Astrocyte (in vitro differentiated cells and primary cell): ENCODE measurements at regions not wholly inside any gene's neighbourhood (a gene's known extent, or its start where the extent isn't known, plus 50 kb on each side); places are given as distances from the start of the nearest gene placed in this dataset.
A peak's percentile ranks its signal among the peaks of the same experiment; 100 is the strongest.

Experiments
- DNase-seq: peaks from one replicate; pipeline ENCODE4 v3.0.0-alpha.2; 2010; ENCODE audit warnings: low read depth
- FAIRE-seq: peaks from 2 replicates; lab custom pipeline; 2011; peaks lifted over from hg19 to GRCh38; lab: Jason Lieb, UNC
- H2AFZ ChIP-seq: 2 replicates; pipeline ENCODE4 v1.6.0; 2012; ENCODE audit warnings: low read depth, low read length, inconsistent platforms
- H3K27ac ChIP-seq: 2 replicates; pipeline ENCODE4 v1.5.1; 2011; ENCODE audit warnings: low read depth, low read length, inconsistent platforms
- H3K27me3 ChIP-seq: 2 replicates; pipeline ENCODE4 v1.6.0; 2011; ENCODE audit warnings: low read length, inconsistent platforms; ENCODE audit not compliant: insufficient read depth
- H3K36me3 ChIP-seq: 2 replicates; pipeline ENCODE4 v1.5.1; 2011; ENCODE audit warnings: low read length, inconsistent platforms; ENCODE audit not compliant: insufficient read depth
- H3K4me1 ChIP-seq: 2 replicates; pipeline ENCODE4 v1.5.1; 2011; ENCODE audit warnings: low read length, inconsistent platforms; ENCODE audit not compliant: insufficient read depth
- H3K4me2 ChIP-seq: 2 replicates; pipeline ENCODE4 v1.6.0; 2012; ENCODE audit warnings: low read length, inconsistent platforms
- H3K4me3 ChIP-seq: 2 replicates; pipeline ENCODE4 v1.5.1; 2011; ENCODE audit warnings: low read depth, mild to moderate bottlenecking, low read length, inconsistent platforms; ENCODE audit not compliant: insufficient read depth
- H3K79me2 ChIP-seq: 2 replicates; pipeline ENCODE4 v1.6.0; 2012; ENCODE audit warnings: mild to moderate bottlenecking, low read length, inconsistent platforms; ENCODE audit not compliant: insufficient read depth
- H3K9ac ChIP-seq: 2 replicates; pipeline ENCODE4 v1.6.0; 2012; ENCODE audit warnings: mild to moderate bottlenecking, low read length, inconsistent platforms
- H3K9me3 ChIP-seq: 2 replicates; pipeline ENCODE4 v1.5.1; 2012; ENCODE audit warnings: low read depth, mild to moderate bottlenecking, low read length, inconsistent platforms; ENCODE audit not compliant: insufficient read depth
- H4K20me1 ChIP-seq: 2 replicates; pipeline ENCODE4 v1.6.0; 2012; ENCODE audit warnings: low read length, inconsistent platforms; ENCODE audit not compliant: insufficient read depth
- H3K27ac Mint-ChIP-seq: one replicate; pipeline ENCODE4 v1.8.0; 2021; ENCODE audit warnings: mild to moderate bottlenecking, mixed read lengths; ENCODE audit not compliant: unreplicated experiment
- H3K27me3 Mint-ChIP-seq: one replicate; pipeline ENCODE4 v1.8.0; 2021; ENCODE audit warnings: low read depth, mixed read lengths; ENCODE audit not compliant: unreplicated experiment
- H3K36me3 Mint-ChIP-seq: one replicate; pipeline ENCODE4 v1.8.0; 2021; ENCODE audit warnings: low read depth, mixed read lengths; ENCODE audit not compliant: unreplicated experiment
- H3K4me1 Mint-ChIP-seq: one replicate; pipeline ENCODE4 v1.8.0; 2021; ENCODE audit warnings: low read depth, mixed read lengths; ENCODE audit not compliant: unreplicated experiment
- H3K4me3 Mint-ChIP-seq: one replicate; pipeline ENCODE4 v1.8.0; 2021; ENCODE audit warnings: mild to moderate bottlenecking, moderate library complexity, mixed read lengths; ENCODE audit not compliant: unreplicated experiment
- H3K9me3 Mint-ChIP-seq: one replicate; pipeline ENCODE4 v1.8.0; 2021; ENCODE audit warnings: mild to moderate bottlenecking, mixed read lengths; ENCODE audit not compliant: unreplicated experiment
- CTCF ChIP-seq: IDR thresholded peaks from 2 replicates; pipeline ENCODE4 v1.5.1; 2011; ENCODE audit warnings: low read depth, mild to moderate bottlenecking, inconsistent platforms, low read length, moderate library complexity; ENCODE audit not compliant: insufficient read depth
- EZH2 ChIP-seq: IDR thresholded peaks from 2 replicates; pipeline ENCODE4 v1.6.1; 2012; ENCODE audit warnings: mild to moderate bottlenecking, low read length, inconsistent platforms; ENCODE audit not compliant: insufficient read depth

DNA sequence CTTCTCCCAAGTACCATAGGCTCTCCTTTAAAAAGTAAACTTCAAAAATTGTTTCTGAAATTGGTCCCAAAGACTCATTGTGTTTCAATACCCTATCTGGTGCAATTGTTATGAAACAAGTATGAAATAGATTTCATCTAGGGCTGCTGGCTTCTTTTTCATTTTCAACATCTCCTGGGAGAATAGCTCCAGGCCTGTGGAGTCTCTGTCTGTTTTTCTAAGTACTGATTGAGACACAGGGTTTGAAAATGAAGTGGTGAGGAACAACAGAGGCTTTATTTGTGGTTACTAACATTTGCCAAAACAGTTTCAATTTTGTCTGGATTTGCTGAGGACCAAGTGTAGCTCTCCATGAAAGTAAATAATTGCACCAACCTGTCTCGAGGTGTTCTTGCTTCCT is 315.9 kb upstream of the LRATD1 start:
- peaks cover 17% of the 10 kb centered on the region for H3K27me3 Mint-ChIP-seq
- no peak overlapping the region for H3K27ac Mint-ChIP-seq
- H3K4me1 Mint-ChIP-seq, result no peaks in the 10 kb centered on the region
- H3K9me3 Mint-ChIP-seq, result no peaks in the 10 kb centered on the region
- no peaks in the 10 kb centered on the region for H3K27me3 ChIP-seq
- no peaks in the 10 kb centered on the region for H4K20me1 ChIP-seq
- DNase-seq (no peak), FAIRE-seq (no peak)
- H3K4me1 ChIP-seq, result no peaks in the 10 kb centered on the region
- no peak overlapping the region for H3K4me3 Mint-ChIP-seq
- H3K9me3 ChIP-seq, result no peaks in the 10 kb centered on the region
- H3K9ac ChIP-seq, result no peak overlapping the region
- no peak for TF ChIP-seq EZH2
- no peak for TF ChIP-seq CTCF
- no peak overlapping the region for H2AFZ ChIP-seq
- H3K4me3 ChIP-seq, result no peak overlapping the region
- H3K36me3 ChIP-seq, result no peaks in the 10 kb centered on the region
- H3K36me3 Mint-ChIP-seq, result no peaks in the 10 kb centered on the region
- H3K79me2 ChIP-seq, result no peaks in the 10 kb centered on the region
- no peak overlapping the region for H3K4me2 ChIP-seq
- H3K27ac ChIP-seq, result no peak overlapping the region

- Mint-ChIP-seq H3K27ac (no peak overlapping the region), H3K36me3 (no peaks in the 10 kb centered on the region), H3K9me3 (no peaks in the 10 kb centered on the region), H3K27me3 (peaks cover 2% of the 10 kb centered on the region), H3K4me3 (no peak overlapping the region), H3K4me1 (no peaks in the 10 kb centered on the region)
- H3K4me3 ChIP-seq, result no peak overlapping the region
- no peaks in the 10 kb centered on the region for H3K9me3 ChIP-seq
- no peak overlapping the region for H3K9ac ChIP-seq
- H3K27me3 ChIP-seq, result no peaks in the 10 kb centered on the region
- H3K79me2 ChIP-seq, result no peaks in the 10 kb centered on the region
- no peak for TF ChIP-seq CTCF
- TF ChIP-seq EZH2, result no peak
- no peaks in the 10 kb centered on the region for H4K20me1 ChIP-seq
- no peaks in the 10 kb centered on the region for H3K4me1 ChIP-seq
- H2AFZ ChIP-seq, result no peak overlapping the region
- no peak overlapping the region for H3K27ac ChIP-seq
- no peak for DNase-seq
- no peaks in the 10 kb centered on the region for H3K36me3 ChIP-seq
- FAIRE-seq, result no peak
- no peak overlapping the region for H3K4me2 ChIP-seq
Measured at GRCh38 chr2:14321357-14321756, 311.2 kb upstream of the LRATD1 start.

GRCh38 chr2:14322306-14322705 is 310.2 kb upstream of the LRATD1 start:
- Histone ChIP-seq H4K20me1 (no peaks in the 10 kb centered on the region), H2AFZ (no peak overlapping the region), H3K9ac (no peak overlapping the region), H3K4me1 (no peaks in the 10 kb centered on the region), H3K27me3 (no peaks in the 10 kb centered on the region), H3K9me3 (no peaks in the 10 kb centered on the region), H3K4me3 (no peak overlapping the region), H3K79me2 (no peaks in the 10 kb centered on the region), H3K36me3 (no peaks in the 10 kb centered on the region), H3K4me2 (no peak overlapping the region), H3K27ac (no peak overlapping the region)
- H3K4me3 Mint-ChIP-seq, result no peak overlapping the region
- no peak for DNase-seq
- H3K4me1 Mint-ChIP-seq, result no peaks in the 10 kb centered on the region
- no peaks in the 10 kb centered on the region for H3K9me3 Mint-ChIP-seq
- H3K27me3 Mint-ChIP-seq, result peaks cover 3% of the 10 kb centered on the region
- TF ChIP-seq EZH2 (no peak), CTCF (no peak)
- no peaks in the 10 kb centered on the region for H3K36me3 Mint-ChIP-seq
- FAIRE-seq, result no peak
- peak overlapping the region; percentile 6 for H3K27ac Mint-ChIP-seq
